Epithelial cell of prostate (primary cell): ENCODE measurements at regions not wholly inside any gene's neighbourhood (a gene's known extent, or its start where the extent isn't known, plus 50 kb on each side); places are given as distances from the start of the nearest gene placed in this dataset.

Experiments
- DNase-seq: peaks from one replicate; pipeline ENCODE4 v3.0.0-alpha.2; 2011; ENCODE audit warnings: low read depth, low spot score
- H3K27ac ChIP-seq: fragments of 450-650 bp; 2 replicates; pipeline ENCODE4 v1.5.1; 2017; ENCODE audit warnings: mild to moderate bottlenecking

DNA sequence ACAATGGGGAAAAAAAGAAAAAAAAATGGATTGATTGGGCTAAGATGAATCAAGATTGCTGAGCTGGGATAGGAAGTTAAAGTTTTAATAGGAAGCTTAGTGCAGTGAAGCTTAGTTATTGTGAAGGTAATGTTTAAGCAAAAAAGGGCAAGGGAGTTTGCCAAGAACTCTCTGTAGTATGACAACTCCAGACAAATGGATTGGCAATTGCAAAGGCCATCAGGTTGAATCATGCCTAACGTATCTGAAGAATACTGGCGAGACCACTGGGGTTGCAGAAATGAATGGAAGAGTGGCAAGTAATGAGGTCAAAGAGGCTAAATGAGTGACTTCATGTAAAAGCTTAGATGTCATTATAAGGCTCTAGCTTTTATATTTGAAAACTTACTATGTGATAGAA lies 1654.0 kb downstream of the PCDH7 start:
- no peak overlapping the region for H3K27ac ChIP-seq
- DNase-seq, result no peak

GRCh38 chr4:32393806-32394205 lies 1673.6 kb downstream of the PCDH7 start:
- H3K27ac ChIP-seq, result no peak overlapping the region
- peak; percentile 5 for DNase-seq

GRCh38 chr4:32394255-32394654 lies 1674.1 kb downstream of the PCDH7 start:
- no peak for DNase-seq
- H3K27ac ChIP-seq, result no peak overlapping the region

DNA sequence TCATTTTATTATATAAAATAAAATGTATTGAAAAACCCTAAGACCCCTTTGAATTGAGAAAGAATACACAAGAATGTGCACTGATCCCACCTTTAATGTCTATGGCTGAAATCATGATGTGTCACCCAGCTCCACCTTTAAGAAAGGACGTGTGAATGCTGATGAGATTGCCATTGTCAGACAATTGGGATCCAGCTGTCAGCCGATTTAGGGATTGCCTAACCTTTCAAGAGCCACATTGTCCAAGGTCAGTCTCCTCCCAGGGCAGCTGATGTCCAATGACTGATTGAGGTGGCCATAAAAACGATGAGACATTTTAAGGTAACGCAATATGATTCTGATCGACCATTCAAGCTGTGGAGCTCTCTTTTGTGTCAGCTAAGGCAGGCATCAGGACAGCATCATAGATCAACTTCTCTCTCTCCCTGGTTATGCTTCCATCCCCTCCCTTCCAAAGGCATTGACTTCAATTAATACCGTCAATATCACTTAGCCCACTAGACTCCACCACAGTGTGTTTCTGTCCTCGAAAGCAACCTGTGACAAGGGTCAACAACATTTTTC lies 1676.4 kb downstream of the PCDH7 start:
- no peak overlapping the region for H3K27ac ChIP-seq
- no peak for DNase-seq

- no peak overlapping the region for H3K27ac ChIP-seq
- no peak for DNase-seq
These were observed 1680.7 kb downstream of the PCDH7 start for GRCh38 chr4:32400870-32401269.

DNA sequence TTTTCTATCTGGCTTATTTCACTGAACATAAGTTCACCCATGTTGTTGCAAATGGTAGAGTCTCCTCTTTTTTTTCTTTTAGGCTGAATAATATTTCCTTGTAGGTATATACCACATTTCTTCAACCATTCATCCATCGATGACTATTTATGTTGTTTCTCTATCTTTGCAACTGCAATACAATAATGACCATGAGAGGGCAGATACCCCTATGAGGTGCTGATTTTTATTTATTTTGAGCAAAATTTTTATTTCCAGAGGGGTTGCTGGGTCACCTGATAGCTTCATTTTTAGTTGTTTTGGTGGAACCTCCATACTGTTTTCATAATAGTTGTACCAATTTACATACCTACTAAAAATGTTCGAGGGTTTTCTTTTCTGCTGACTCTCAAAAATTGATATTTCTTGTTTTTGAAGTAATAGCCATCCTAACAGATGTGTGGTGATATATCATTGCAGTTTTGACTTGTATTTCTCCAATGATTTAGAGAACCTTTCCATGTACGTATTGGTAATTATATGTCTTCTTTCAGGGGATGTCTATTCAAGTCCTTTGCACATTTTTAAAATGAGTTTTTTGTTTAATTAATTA lies 1697.0 kb downstream of the PCDH7 start:
- DNase-seq, result no peak

DNA sequence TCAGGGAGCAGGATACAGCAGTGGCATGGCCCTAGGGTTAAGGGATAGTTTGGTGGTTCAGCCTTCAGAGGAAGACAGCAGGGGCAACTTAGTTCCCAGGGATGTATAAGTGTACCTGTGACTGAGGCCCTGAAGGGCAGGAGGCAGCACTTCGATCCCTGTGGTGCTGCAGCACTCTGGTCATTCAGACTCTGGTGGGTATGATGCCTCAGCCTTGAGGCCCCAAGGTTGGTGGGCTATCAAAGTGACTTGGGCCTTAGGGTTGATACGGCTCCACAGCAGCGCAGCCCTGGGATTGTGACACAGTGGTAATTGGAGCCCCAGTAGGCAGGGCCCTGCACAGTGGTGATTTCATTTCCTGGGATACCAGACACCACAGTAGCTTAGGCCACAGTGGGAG lies 1703.1 kb downstream of the PCDH7 start:
- DNase-seq, result no peak
- peak overlapping the region; percentile 32 for H3K27ac ChIP-seq

More for the DNA sequence above, 1697.0 kb downstream of the PCDH7 start:
- no peak overlapping the region for H3K27ac ChIP-seq

- no peak for DNase-seq
- H3K27ac ChIP-seq, result no peak overlapping the region
These were observed 1705.1 kb downstream of the PCDH7 start for GRCh38 chr4:32425243-32425642.

DNA sequence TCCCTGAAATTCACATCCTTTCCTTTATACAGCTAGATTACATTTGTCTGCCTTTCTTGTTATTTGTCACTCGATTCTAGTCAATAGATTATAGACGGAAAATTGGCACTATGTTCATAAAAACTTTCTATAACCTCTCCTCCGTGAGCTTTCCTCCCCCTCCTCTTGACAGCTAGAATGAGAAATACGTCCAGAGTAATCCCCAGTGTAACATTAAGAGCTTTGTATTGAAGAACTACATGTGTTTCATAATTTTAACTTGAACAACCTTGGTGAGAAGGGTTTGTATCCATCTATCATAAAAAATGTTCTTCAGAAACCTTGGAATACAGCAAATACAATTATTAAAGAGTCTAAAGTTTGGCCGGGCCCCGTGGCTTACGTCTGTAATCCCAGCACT lies 1707.4 kb downstream of the PCDH7 start:
- no peak for DNase-seq

DNA sequence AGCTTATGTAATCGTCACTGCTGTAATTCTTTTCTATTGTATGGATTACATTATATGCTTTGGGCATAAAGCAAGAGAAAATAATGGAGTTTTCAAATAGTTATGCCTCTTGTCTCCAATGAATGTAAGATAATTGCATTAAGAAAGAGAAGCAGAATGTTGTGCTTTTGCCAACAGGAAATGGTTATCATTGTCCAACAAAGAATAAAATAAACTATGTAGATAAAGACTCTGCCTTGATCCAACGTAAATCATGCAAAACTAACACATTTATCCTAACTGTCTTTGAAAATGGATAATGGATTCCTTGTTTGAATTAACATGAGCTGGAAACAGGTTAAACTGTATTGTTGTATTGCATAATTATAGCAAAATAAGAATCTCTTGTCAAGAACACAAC lies 1709.0 kb downstream of the PCDH7 start:
- DNase-seq, result no peak
- H3K27ac ChIP-seq, result no peak overlapping the region

More for the DNA sequence above, 1707.4 kb downstream of the PCDH7 start:
- no peak overlapping the region for H3K27ac ChIP-seq

- no peak for DNase-seq
- no peak overlapping the region for H3K27ac ChIP-seq
These were observed 1715.1 kb downstream of the PCDH7 start for GRCh38 chr4:32435308-32435707.

DNA sequence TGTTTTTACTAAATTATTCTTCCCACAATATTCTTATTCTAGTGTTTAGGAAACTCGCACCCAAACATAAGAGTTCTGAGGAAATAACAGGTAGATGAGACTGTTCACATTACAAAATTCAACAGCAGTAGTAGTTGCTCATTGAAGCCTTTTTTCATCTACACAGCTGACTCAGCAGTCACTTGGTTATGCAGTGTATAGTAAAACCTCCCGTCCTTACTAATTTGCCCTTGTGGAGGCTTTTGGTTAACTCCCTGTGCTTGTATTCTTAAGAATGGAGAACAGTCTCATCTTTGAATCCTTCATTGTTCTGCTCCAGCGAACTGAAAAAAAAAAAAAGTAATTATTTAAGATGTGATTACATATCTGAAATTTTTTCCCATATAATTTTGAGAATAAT lies 1716.6 kb downstream of the PCDH7 start:
- no peak for DNase-seq

GRCh38 chr4:32440391-32440790 lies 1720.2 kb downstream of the PCDH7 start:
- no peak overlapping the region for H3K27ac ChIP-seq
- no peak for DNase-seq

More for the DNA sequence above, 1716.6 kb downstream of the PCDH7 start:
- H3K27ac ChIP-seq, result no peak overlapping the region

GRCh38 chr4:32454482-32454881 lies 1734.3 kb downstream of the PCDH7 start:
- no peak overlapping the region for H3K27ac ChIP-seq
- DNase-seq, result no peak

- H3K27ac ChIP-seq, result no peak overlapping the region
- no peak for DNase-seq
These were observed 1735.1 kb downstream of the PCDH7 start for GRCh38 chr4:32455231-32455630.

DNA sequence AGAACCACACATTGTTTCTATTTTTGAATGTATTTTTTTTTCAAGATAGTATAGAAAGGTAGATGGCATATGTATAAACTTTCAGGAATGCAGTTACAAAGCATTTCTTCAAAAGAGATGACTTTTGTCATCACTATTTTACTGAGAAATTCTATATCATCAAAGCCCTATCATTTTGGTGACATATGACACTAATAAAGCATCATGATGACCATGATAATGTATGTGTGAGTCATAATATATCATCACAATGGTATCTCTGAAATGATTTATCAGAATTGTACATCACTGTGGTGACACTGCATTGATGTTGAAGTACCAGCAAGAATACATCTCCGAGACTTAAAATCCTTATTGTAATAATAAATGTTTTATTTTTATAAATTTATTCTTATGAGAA lies 1740.8 kb downstream of the PCDH7 start:
- DNase-seq, result no peak
- no peak overlapping the region for H3K27ac ChIP-seq

DNA sequence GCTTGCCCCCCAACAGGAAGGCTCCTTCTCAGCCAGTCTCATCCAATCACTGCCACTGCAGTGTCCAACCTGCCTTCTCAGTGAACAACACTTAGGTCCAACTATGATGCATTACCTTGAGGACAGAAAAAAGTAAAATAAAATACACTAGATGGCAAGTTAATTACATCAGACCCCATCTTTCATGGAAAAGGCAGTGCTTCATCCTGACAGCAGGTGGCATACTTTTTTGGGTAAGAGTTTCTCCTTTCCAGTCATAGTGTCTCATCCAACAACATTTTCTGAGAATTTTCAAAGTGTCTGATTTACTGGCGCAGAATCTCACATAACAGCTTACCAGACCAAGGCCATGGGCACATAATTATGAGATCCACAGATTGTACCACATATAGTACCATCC lies 1742.8 kb downstream of the PCDH7 start:
- no peak for DNase-seq
- H3K27ac ChIP-seq, result no peak overlapping the region

DNA sequence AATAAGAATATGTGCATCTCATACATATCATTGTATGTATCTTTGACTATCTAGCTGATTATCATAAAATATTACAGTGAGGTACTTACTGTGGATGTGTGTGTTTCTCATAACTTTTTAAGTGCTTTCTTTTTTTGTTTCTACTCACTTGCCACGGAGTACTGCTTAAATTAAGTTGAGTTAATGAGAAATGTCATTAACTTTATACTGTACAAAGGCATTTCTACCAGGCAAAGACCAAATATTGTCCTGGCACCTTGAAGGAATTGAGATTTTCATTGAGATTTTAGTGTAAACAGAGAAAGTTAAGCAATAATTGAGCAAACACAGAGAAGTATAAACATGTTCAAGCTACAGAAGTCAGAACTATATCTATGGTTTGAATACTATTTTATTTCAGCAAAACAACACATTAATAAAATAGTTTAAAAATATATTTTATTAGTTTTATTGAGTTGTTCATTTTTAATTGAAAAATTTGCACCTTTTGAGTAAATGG lies 1750.0 kb downstream of the PCDH7 start:
- no peak overlapping the region for H3K27ac ChIP-seq
- no peak for DNase-seq

GRCh38 chr4:32472918-32473317 lies 1752.7 kb downstream of the PCDH7 start:
- no peak for DNase-seq
- no peak overlapping the region for H3K27ac ChIP-seq

DNA sequence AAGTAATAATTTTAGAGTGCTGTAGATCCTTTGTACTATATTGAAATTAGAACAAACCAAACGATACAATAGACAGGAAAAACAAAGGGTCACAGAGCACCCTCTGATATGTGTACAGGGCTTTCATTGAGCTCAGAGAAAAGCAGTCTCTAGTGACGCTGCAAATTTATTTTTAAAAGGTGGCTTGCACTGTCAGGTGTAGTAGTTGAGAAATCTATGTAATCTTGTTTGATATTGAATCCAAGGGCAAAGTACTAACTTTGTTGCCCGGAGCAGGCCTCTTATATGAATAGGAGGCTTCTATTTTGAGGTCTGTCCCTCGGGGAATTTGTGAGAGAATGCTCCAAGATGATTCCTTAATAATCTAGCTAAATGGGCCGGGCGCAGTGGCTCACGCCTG lies 1755.5 kb downstream of the PCDH7 start:
- H3K27ac ChIP-seq, result no peak overlapping the region
- DNase-seq, result no peak

- H3K27ac ChIP-seq, result no peak overlapping the region
- no peak for DNase-seq
These were observed 1757.3 kb downstream of the PCDH7 start for GRCh38 chr4:32477518-32477917.

DNA sequence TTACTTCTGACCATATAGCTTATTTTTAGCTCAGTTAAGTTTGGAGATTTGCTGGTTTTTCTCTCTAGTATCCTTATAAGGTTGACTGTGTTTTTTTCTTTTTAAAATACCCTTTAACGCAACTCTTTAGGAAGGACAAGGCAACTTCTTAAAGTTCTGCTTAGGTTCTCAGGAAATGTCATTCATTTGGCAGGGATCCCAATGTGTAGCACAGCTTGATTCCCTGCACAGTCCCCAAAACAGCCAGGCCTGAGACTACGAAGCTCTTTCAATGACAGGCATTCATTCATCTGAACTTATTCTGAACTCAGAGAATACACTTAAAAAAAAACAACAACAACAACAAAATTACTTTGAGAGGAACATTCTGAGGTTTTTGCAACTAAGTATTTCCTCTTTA lies 1765.8 kb downstream of the PCDH7 start:
- no peak for DNase-seq
- no peak overlapping the region for H3K27ac ChIP-seq
